Fibroblast of villous mesenchyme (primary cell): ENCODE measurements at regions not wholly inside any gene's neighbourhood (a gene's known extent, or its start where the extent isn't known, plus 50 kb on each side); places are given as distances from the start of the nearest gene placed in this dataset.
"Not testable (repeated sequence)": the region's sequence is repeated elsewhere in the genome, so short reads cannot be mapped to it uniquely, and the experiment has no call there.

Experiments
- DNase-seq: peaks from one replicate; pipeline ENCODE4 v3.0.0-alpha.2; 2010; ENCODE audit warnings: low read depth
- H3K4me3 ChIP-seq: 2 replicates; pipeline ENCODE4 v1.5.1; 2011; ENCODE audit warnings: low read depth, mild to moderate bottlenecking, low read length
- TF ChIP-seq, protein P1 (sequence below): IDR thresholded peaks from 2 replicates; pipeline ENCODE4 v1.5.1; 2012; ENCODE audit warnings: low read depth, mild to moderate bottlenecking, low read length; ENCODE audit not compliant: insufficient read depth

DNA sequence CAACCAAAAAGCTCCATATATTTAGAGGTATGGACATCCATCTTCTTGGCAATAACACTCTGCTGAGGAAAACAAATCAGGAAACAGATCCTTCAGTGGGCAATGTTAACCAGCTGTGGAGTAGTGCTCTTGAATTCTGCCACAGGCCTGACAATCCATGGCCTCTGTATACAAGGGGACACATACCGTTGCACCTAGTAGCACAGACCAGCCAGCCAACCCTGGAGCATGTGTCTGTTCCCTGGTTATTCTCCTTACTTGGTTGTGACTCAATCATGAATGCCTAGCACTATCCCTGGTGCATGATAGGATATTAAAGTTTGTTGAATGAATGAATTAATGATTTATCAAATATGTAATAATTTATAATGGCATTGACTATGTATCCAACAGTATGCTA, 261.4 kb upstream of the MGAT5 start:
- TF ChIP-seq, protein P1, sequence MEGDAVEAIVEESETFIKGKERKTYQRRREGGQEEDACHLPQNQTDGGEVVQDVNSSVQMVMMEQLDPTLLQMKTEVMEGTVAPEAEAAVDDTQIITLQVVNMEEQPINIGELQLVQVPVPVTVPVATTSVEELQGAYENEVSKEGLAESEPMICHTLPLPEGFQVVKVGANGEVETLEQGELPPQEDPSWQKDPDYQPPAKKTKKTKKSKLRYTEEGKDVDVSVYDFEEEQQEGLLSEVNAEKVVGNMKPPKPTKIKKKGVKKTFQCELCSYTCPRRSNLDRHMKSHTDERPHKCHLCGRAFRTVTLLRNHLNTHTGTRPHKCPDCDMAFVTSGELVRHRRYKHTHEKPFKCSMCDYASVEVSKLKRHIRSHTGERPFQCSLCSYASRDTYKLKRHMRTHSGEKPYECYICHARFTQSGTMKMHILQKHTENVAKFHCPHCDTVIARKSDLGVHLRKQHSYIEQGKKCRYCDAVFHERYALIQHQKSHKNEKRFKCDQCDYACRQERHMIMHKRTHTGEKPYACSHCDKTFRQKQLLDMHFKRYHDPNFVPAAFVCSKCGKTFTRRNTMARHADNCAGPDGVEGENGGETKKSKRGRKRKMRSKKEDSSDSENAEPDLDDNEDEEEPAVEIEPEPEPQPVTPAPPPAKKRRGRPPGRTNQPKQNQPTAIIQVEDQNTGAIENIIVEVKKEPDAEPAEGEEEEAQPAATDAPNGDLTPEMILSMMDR: no peak
- DNase-seq: no peak
- H3K4me3 ChIP-seq: no peak overlapping the region

GRCh38 chr2:133993160-133993559, 260.7 kb upstream of the MGAT5 start:
- H3K4me3 ChIP-seq: no peak overlapping the region
- TF ChIP-seq, protein P1: no peak
- no peak for DNase-seq

DNA sequence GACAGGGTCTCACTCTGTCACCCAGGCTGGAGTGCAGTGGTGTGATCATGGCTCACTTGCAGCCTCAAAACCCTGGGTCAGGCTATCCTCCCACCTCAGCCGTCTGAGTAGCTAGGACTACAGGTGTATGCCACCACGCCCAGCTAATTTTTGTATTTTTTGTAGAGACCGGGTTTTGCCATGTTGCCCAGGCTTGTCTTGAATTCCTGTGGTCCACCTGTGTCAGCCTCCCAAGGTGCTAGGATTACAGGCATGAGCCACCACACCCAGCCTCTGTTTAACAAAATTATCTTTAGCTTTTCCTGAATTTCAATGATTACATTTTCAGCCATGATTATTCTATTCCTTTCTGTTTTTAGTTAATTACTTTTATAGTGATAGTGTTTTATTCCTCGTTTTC, 255.1 kb upstream of the MGAT5 start:
- not testable (repeated sequence) for DNase-seq, H3K4me3 ChIP-seq

- DNase-seq: no peak
- TF ChIP-seq, protein P1: no peak
- no peak overlapping the region for H3K4me3 ChIP-seq
Measured at GRCh38 chr2:134002391-134002790, 251.5 kb upstream of the MGAT5 start.

GRCh38 chr2:134002921-134003320, 251.0 kb upstream of the MGAT5 start:
- H3K4me3 ChIP-seq: no peak overlapping the region
- TF ChIP-seq, protein P1: no peak
- DNase-seq: no peak

DNA sequence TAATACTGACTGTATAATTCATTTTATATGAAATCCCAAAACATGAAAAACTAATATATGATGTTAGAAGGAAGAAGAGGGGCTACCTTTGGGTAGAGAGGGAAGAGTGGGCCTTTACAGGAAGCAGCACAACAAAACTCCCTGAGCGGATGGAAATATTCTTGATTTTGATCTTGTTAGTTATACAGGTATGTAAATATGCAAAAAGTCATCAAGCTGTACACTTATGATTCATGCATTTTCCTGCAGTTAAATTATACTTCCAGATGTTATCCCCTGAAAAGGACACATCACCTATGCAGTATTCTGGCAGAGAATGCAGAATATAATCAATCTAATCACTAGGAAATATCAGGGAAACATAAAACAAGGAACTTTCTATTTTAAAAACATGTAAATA, 249.4 kb upstream of the MGAT5 start:
- H3K4me3 ChIP-seq: no peak overlapping the region
- no peak for DNase-seq
- TF ChIP-seq, protein P1: no peak

GRCh38 chr2:134008837-134009236, 245.0 kb upstream of the MGAT5 start:
- H3K4me3 ChIP-seq: no peak overlapping the region
- TF ChIP-seq, protein P1: no peak
- peak; percentile 14 for DNase-seq
